ENCODE measurements at regions not wholly inside any gene's neighbourhood (a gene's known extent, or its start where the extent isn't known, plus 50 kb on each side); places are given as distances from the start of the nearest gene placed in this dataset.

DNA sequence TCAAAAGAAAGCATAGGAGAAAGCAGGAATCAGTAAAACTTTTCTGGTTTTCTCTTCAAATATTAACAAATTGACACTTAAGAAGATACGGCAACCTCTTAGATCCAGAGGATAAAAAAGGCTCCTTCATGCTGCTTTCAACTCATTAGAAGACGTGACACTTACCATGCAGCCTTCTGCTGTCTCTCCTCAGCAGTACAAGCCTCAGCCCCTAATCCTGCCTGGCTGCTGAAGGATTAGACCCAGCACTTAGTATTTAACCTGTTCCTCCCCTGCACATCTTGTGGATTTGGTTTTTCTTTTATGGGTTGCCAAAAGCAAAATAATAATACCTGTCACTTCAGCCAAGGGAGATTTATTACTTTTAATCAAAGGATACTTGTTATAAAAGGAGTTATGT lies 108.4 kb downstream of the LYZL1 start:
- DNase-seq (ENCODE audit: low spot score) = no peak

GRCh38 chr10:29403208-29403607 lies 114.3 kb downstream of the LYZL1 start:
- no peak for DNase-seq (ENCODE audit: low spot score)

DNA sequence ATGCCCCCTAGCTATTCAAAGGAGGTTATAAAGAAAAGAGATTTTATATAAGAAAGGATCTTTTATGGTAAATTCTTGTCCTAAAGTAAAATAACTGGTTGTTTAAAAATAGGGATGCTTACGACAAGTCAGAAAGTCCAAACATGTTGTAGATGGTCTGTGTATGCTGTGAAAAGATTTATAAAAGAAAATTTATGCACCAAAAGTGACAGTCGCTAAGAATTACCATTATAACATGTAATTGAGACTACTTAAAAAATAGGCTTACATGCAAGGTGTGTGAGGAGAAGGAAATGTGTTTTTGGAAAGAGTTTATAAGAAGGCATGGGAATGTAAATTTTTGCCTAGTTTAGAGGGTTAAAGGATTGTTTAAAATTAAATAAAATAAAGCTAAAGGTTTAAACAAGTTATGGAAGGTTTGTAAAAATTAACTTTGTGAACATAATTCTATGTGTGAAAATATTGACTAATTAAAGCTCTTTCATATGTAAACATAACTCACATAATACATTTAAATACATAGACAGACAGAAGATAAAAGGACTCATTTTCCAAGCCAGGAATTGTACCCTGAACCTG lies 118.5 kb downstream of the LYZL1 start:
- no peak for DNase-seq (ENCODE audit: low spot score)

All from hepatic stellate cell (primary cell).